D721Med (cell line): ENCODE measurements at regions not wholly inside any gene's neighbourhood (a gene's known extent, or its start where the extent isn't known, plus 50 kb on each side); places are given as distances from the start of the nearest gene placed in this dataset.

Experiments
- DNase-seq: peaks from one replicate; pipeline ENCODE4 v3.0.0; 2011; ENCODE audit warnings: low spot score; ENCODE audit not compliant: insufficient read length
- FAIRE-seq: peaks from 2 replicates; lab custom pipeline; 2011; peaks lifted over from hg19 to GRCh38; lab: Jason Lieb, UNC
- CTCF ChIP-seq: IDR thresholded peaks from 2 replicates; pipeline ENCODE4 v1.5.1; 2012; ENCODE audit warnings: mild to moderate bottlenecking, control low read depth; ENCODE audit not compliant: insufficient read depth; ENCODE audit errors: missing control alignments

- no peak for TF ChIP-seq CTCF
- FAIRE-seq (no peak), DNase-seq (no peak)
These were observed 282.7 kb upstream of the XYLT1 start for GRCh38 chr16:17753434-17753833.

- DNase-seq (no peak), FAIRE-seq (no peak)
- no peak for TF ChIP-seq CTCF
These were observed 278.9 kb upstream of the XYLT1 start for GRCh38 chr16:17749706-17750105.

- no peak for FAIRE-seq
- no peak for DNase-seq
- TF ChIP-seq CTCF, result no peak
These were observed 277.4 kb upstream of the XYLT1 start for GRCh38 chr16:17748044-17748719.

- TF ChIP-seq CTCF, result no peak
- DNase-seq (no peak), FAIRE-seq (no peak)
These were observed 276.5 kb upstream of the XYLT1 start for GRCh38 chr16:17747081-17747756.

- FAIRE-seq, result no peak
These were observed 274.3 kb upstream of the XYLT1 start for GRCh38 chr16:17744921-17745572.

GRCh38 chr16:17743578-17743977 is 272.8 kb upstream of the XYLT1 start:
- no peak for DNase-seq
- no peak for TF ChIP-seq CTCF
- no peak for FAIRE-seq

More at GRCh38 chr16:17744921-17745572, 274.3 kb upstream of the XYLT1 start:
- no peak for DNase-seq
- no peak for TF ChIP-seq CTCF
